Ovary (tissue), 3 donors: ENCODE measurements at regions not wholly inside any gene's neighbourhood (a gene's known extent, or its start where the extent isn't known, plus 50 kb on each side); places are given as distances from the start of the nearest gene placed in this dataset.

Experiments
- POLR2A ChIP-seq: fragments of 450-650 bp; IDR thresholded peaks from one replicate; pipeline ENCODE4 v1.6.1; 2017; ENCODE audit warnings: antibody characterized with exemption, mild to moderate bottlenecking, moderate library complexity
- TF ChIP-seq, protein P1 (sequence below), 3 donors: fragments of 450-650 bp in 2 of 3; fragments of 200-600 bp in 1 of 3; IDR thresholded peaks; one replicate each; pipeline versions ENCODE4 v1.5.1 to v1.8.0; 2016 to 2022; ENCODE audit warnings: antibody characterized with exemption in 3 of 3, mild to moderate bottlenecking in 1 of 3
- donor health status: DM: no; HTN: no; CAD: no.

DNA sequence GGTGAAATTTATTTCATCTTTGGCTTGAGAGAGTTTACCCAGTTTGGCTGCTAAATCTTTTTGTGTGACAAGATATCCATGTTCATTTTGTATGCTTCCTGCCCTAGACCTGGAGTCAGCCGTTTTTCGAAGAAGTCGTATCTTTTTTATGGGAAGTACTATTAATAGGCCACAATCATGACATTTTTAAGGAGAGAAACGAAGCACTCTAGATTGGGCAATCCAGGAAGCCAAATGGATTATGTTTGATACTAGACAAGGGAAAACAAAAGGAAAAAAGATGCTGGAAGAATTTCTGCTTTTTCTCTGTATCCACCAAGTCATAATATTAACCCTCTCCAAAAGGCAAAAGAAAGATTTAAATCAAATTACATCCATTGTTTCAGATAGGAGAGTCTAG lies 214.6 kb downstream of the HDGFL1 start:
- TF ChIP-seq, protein P1, sequence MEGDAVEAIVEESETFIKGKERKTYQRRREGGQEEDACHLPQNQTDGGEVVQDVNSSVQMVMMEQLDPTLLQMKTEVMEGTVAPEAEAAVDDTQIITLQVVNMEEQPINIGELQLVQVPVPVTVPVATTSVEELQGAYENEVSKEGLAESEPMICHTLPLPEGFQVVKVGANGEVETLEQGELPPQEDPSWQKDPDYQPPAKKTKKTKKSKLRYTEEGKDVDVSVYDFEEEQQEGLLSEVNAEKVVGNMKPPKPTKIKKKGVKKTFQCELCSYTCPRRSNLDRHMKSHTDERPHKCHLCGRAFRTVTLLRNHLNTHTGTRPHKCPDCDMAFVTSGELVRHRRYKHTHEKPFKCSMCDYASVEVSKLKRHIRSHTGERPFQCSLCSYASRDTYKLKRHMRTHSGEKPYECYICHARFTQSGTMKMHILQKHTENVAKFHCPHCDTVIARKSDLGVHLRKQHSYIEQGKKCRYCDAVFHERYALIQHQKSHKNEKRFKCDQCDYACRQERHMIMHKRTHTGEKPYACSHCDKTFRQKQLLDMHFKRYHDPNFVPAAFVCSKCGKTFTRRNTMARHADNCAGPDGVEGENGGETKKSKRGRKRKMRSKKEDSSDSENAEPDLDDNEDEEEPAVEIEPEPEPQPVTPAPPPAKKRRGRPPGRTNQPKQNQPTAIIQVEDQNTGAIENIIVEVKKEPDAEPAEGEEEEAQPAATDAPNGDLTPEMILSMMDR (IDR thresholded peaks at IDR 0.05): no peak
- TF ChIP-seq POLR2A: no peak
